Astrocyte (in vitro differentiated cells and primary cell): ENCODE measurements at regions not wholly inside any gene's neighbourhood (a gene's known extent, or its start where the extent isn't known, plus 50 kb on each side); places are given as distances from the start of the nearest gene placed in this dataset.
A peak's percentile ranks its signal among the peaks of the same experiment; 100 is the strongest.

ENCODE experiments used
- DNase-seq: peaks from one replicate; pipeline ENCODE4 v3.0.0-alpha.2; 2010; ENCODE audit warnings: low read depth
- FAIRE-seq: peaks from 2 replicates; lab custom pipeline; 2011; peaks lifted over from hg19 to GRCh38; lab: Jason Lieb, UNC
- H2AFZ ChIP-seq: 2 replicates; pipeline ENCODE4 v1.6.0; 2012; ENCODE audit warnings: low read depth, low read length, inconsistent platforms
- H3K27ac ChIP-seq: 2 replicates; pipeline ENCODE4 v1.5.1; 2011; ENCODE audit warnings: low read depth, low read length, inconsistent platforms
- H3K27me3 ChIP-seq: 2 replicates; pipeline ENCODE4 v1.6.0; 2011; ENCODE audit warnings: low read length, inconsistent platforms; ENCODE audit not compliant: insufficient read depth
- H3K36me3 ChIP-seq: 2 replicates; pipeline ENCODE4 v1.5.1; 2011; ENCODE audit warnings: low read length, inconsistent platforms; ENCODE audit not compliant: insufficient read depth
- H3K4me1 ChIP-seq: 2 replicates; pipeline ENCODE4 v1.5.1; 2011; ENCODE audit warnings: low read length, inconsistent platforms; ENCODE audit not compliant: insufficient read depth
- H3K4me2 ChIP-seq: 2 replicates; pipeline ENCODE4 v1.6.0; 2012; ENCODE audit warnings: low read length, inconsistent platforms
- H3K4me3 ChIP-seq: 2 replicates; pipeline ENCODE4 v1.5.1; 2011; ENCODE audit warnings: low read depth, mild to moderate bottlenecking, low read length, inconsistent platforms; ENCODE audit not compliant: insufficient read depth
- H3K79me2 ChIP-seq: 2 replicates; pipeline ENCODE4 v1.6.0; 2012; ENCODE audit warnings: mild to moderate bottlenecking, low read length, inconsistent platforms; ENCODE audit not compliant: insufficient read depth
- H3K9ac ChIP-seq: 2 replicates; pipeline ENCODE4 v1.6.0; 2012; ENCODE audit warnings: mild to moderate bottlenecking, low read length, inconsistent platforms
- H3K9me3 ChIP-seq: 2 replicates; pipeline ENCODE4 v1.5.1; 2012; ENCODE audit warnings: low read depth, mild to moderate bottlenecking, low read length, inconsistent platforms; ENCODE audit not compliant: insufficient read depth
- H4K20me1 ChIP-seq: 2 replicates; pipeline ENCODE4 v1.6.0; 2012; ENCODE audit warnings: low read length, inconsistent platforms; ENCODE audit not compliant: insufficient read depth
- H3K27ac Mint-ChIP-seq: one replicate; pipeline ENCODE4 v1.8.0; 2021; ENCODE audit warnings: mild to moderate bottlenecking, mixed read lengths; ENCODE audit not compliant: unreplicated experiment
- H3K27me3 Mint-ChIP-seq: one replicate; pipeline ENCODE4 v1.8.0; 2021; ENCODE audit warnings: low read depth, mixed read lengths; ENCODE audit not compliant: unreplicated experiment
- H3K36me3 Mint-ChIP-seq: one replicate; pipeline ENCODE4 v1.8.0; 2021; ENCODE audit warnings: low read depth, mixed read lengths; ENCODE audit not compliant: unreplicated experiment
- H3K4me1 Mint-ChIP-seq: one replicate; pipeline ENCODE4 v1.8.0; 2021; ENCODE audit warnings: low read depth, mixed read lengths; ENCODE audit not compliant: unreplicated experiment
- H3K4me3 Mint-ChIP-seq: one replicate; pipeline ENCODE4 v1.8.0; 2021; ENCODE audit warnings: mild to moderate bottlenecking, moderate library complexity, mixed read lengths; ENCODE audit not compliant: unreplicated experiment
- H3K9me3 Mint-ChIP-seq: one replicate; pipeline ENCODE4 v1.8.0; 2021; ENCODE audit warnings: mild to moderate bottlenecking, mixed read lengths; ENCODE audit not compliant: unreplicated experiment
- EZH2 ChIP-seq: IDR thresholded peaks from 2 replicates; pipeline ENCODE4 v1.6.1; 2012; ENCODE audit warnings: mild to moderate bottlenecking, low read length, inconsistent platforms; ENCODE audit not compliant: insufficient read depth
- TF ChIP-seq, protein P1 (sequence below): IDR thresholded peaks from 2 replicates; pipeline ENCODE4 v1.5.1; 2011; ENCODE audit warnings: low read depth, mild to moderate bottlenecking, inconsistent platforms, low read length, moderate library complexity; ENCODE audit not compliant: insufficient read depth

DNA sequence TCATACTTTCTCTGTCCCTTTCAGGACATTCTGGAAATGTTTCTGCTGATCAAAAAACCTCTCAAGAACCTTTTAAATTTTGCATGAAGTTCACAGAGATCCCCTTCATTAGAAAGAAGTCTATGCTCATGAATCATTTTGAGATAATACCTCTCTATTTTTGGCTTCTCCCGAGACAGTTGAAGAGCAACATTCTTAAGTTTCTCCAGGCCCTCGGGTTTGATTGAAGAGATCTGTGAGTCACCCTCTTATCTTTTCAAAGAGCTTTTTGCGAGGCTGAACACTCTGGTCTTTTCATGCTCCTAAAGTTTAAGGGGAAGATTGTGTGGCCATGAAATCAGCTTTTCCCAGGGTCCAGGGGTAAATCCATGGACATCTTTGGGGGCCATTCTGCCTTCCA lies 354.2 kb downstream of the FBXO15 start:
- H3K9me3 ChIP-seq = no peaks in the 10 kb centered on the region
- H2AFZ ChIP-seq = no peak overlapping the region
- no peak overlapping the region for H3K27ac Mint-ChIP-seq
- no peak overlapping the region for H3K4me3 Mint-ChIP-seq
- no peaks in the 10 kb centered on the region for H3K36me3 Mint-ChIP-seq
- no peaks in the 10 kb centered on the region for H3K27me3 ChIP-seq
- no peaks in the 10 kb centered on the region for H3K36me3 ChIP-seq
- H3K4me3 ChIP-seq = no peak overlapping the region
- TF ChIP-seq, protein P1, sequence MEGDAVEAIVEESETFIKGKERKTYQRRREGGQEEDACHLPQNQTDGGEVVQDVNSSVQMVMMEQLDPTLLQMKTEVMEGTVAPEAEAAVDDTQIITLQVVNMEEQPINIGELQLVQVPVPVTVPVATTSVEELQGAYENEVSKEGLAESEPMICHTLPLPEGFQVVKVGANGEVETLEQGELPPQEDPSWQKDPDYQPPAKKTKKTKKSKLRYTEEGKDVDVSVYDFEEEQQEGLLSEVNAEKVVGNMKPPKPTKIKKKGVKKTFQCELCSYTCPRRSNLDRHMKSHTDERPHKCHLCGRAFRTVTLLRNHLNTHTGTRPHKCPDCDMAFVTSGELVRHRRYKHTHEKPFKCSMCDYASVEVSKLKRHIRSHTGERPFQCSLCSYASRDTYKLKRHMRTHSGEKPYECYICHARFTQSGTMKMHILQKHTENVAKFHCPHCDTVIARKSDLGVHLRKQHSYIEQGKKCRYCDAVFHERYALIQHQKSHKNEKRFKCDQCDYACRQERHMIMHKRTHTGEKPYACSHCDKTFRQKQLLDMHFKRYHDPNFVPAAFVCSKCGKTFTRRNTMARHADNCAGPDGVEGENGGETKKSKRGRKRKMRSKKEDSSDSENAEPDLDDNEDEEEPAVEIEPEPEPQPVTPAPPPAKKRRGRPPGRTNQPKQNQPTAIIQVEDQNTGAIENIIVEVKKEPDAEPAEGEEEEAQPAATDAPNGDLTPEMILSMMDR = no peak
- no peak for TF ChIP-seq EZH2
- H3K4me1 Mint-ChIP-seq = peaks cover 18% of the 10 kb centered on the region
- DNase-seq (peak; percentile 83), FAIRE-seq (peak; percentile 75)
- H3K27ac ChIP-seq = no peak overlapping the region
- H3K9me3 Mint-ChIP-seq = peaks cover 1% of the 10 kb centered on the region
- H3K79me2 ChIP-seq = no peaks in the 10 kb centered on the region
- no peaks in the 10 kb centered on the region for H3K27me3 Mint-ChIP-seq
- H4K20me1 ChIP-seq = no peaks in the 10 kb centered on the region
- H3K4me1 ChIP-seq = peaks cover 16% of the 10 kb centered on the region
- H3K9ac ChIP-seq = no peak overlapping the region
- H3K4me2 ChIP-seq = peak overlapping the region; percentile 51

DNA sequence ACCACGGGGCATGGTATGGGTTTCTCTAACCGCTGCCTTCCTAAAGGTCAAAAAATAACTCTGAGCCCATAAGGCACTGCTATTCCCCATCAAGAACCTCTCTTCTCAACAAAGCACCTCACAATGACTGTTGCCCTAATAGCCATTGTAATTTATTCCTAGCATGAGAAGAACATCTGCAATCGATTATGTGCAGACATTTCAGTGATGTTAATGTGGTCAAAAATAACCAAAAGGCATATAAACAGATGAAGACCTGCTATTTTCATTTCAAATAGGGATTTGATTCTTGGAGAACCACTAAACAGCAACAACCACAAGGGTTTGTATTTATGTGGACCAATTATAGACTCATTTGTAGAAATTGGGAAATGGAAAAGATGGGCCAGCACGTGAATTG lies 356.6 kb downstream of the FBXO15 start:
- no peak overlapping the region for H3K27ac Mint-ChIP-seq
- peak; percentile 63 for DNase-seq

DNA sequence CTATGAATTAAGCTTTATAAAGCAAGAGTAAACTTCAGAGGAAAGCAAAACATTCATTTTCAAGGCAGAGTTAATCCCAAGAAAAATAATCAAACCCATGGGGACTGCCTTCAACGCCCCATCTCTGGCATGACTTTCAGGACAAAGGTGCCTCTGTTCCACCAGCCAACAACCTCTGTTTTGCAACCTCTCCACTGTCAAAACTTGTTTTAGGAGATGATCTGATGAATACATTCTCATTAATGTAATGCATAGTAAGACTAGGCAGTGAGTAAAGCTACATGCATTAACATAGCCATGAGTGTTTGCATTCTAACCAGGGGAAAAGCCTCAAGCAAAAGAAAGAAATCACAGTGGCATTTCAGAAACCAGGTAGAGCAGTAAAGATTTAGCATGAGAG lies 357.0 kb downstream of the FBXO15 start:
- TF ChIP-seq, protein P1 = no peak
- no peak for TF ChIP-seq EZH2
- H2AFZ ChIP-seq = no peak overlapping the region
- no peaks in the 10 kb centered on the region for H3K9me3 ChIP-seq
- H3K36me3 ChIP-seq = no peaks in the 10 kb centered on the region
- H3K4me3 Mint-ChIP-seq = no peak overlapping the region
- H3K36me3 Mint-ChIP-seq = no peaks in the 10 kb centered on the region
- H3K27ac Mint-ChIP-seq = no peak overlapping the region
- no peak overlapping the region for H3K4me2 ChIP-seq
- H3K79me2 ChIP-seq = no peaks in the 10 kb centered on the region
- no peaks in the 10 kb centered on the region for H3K27me3 ChIP-seq
- no peaks in the 10 kb centered on the region for H4K20me1 ChIP-seq
- DNase-seq = no peak
- peaks cover 20% of the 10 kb centered on the region for H3K4me1 Mint-ChIP-seq
- H3K9ac ChIP-seq = no peak overlapping the region
- H3K4me1 ChIP-seq = peaks cover 16% of the 10 kb centered on the region
- H3K27ac ChIP-seq = no peak overlapping the region
- no peak for FAIRE-seq
- no peak overlapping the region for H3K4me3 ChIP-seq
- H3K27me3 Mint-ChIP-seq = no peaks in the 10 kb centered on the region
- peaks cover 1% of the 10 kb centered on the region for H3K9me3 Mint-ChIP-seq

More for the DNA sequence above, 356.6 kb downstream of the FBXO15 start:
- TF ChIP-seq, protein P1 = no peak
- TF ChIP-seq EZH2 = no peak
- Histone ChIP-seq H3K27ac (no peak overlapping the region), H3K4me1 (peaks cover 16% of the 10 kb centered on the region), H3K4me2 (no peak overlapping the region), H3K27me3 (no peaks in the 10 kb centered on the region), H3K79me2 (no peaks in the 10 kb centered on the region), H3K36me3 (no peaks in the 10 kb centered on the region), H3K9me3 (no peaks in the 10 kb centered on the region), H3K4me3 (no peak overlapping the region), H2AFZ (no peak overlapping the region), H4K20me1 (no peaks in the 10 kb centered on the region), H3K9ac (no peak overlapping the region)
- Mint-ChIP-seq H3K9me3 (peaks cover 1% of the 10 kb centered on the region), H3K36me3 (no peaks in the 10 kb centered on the region), H3K4me1 (peaks cover 20% of the 10 kb centered on the region), H3K4me3 (no peak overlapping the region), H3K27me3 (no peaks in the 10 kb centered on the region)
- FAIRE-seq = no peak
